ENCODE measurements at regions not wholly inside any gene's neighbourhood (a gene's known extent, or its start where the extent isn't known, plus 50 kb on each side); places are given as distances from the start of the nearest gene placed in this dataset.
"Not testable (repeated sequence)": the region's sequence is repeated elsewhere in the genome, so short reads cannot be mapped to it uniquely, and the experiment has no call there.

DNA sequence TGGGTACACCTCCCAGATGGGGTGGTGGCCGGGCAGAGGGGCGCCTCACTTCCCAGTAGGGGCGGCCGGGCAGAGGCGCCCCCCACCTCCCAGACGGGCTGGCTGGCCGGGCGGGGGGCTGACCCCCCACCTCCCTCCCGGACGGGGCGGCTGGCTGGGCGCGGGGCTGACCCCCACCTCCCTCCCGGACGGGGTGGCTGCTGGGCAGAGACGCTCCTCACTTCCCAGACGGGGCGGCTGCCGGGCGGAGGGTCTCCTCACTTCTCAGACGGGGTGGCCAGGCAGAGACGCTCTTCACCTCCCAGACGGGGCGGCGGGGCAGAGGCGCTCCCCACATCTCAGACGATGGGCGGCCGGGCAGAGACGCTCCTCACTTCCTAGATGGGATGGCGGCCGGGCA, 240.6 kb downstream of the IL20RB start:
- TF ChIP-seq, protein P1, sequence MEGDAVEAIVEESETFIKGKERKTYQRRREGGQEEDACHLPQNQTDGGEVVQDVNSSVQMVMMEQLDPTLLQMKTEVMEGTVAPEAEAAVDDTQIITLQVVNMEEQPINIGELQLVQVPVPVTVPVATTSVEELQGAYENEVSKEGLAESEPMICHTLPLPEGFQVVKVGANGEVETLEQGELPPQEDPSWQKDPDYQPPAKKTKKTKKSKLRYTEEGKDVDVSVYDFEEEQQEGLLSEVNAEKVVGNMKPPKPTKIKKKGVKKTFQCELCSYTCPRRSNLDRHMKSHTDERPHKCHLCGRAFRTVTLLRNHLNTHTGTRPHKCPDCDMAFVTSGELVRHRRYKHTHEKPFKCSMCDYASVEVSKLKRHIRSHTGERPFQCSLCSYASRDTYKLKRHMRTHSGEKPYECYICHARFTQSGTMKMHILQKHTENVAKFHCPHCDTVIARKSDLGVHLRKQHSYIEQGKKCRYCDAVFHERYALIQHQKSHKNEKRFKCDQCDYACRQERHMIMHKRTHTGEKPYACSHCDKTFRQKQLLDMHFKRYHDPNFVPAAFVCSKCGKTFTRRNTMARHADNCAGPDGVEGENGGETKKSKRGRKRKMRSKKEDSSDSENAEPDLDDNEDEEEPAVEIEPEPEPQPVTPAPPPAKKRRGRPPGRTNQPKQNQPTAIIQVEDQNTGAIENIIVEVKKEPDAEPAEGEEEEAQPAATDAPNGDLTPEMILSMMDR (IDR thresholded peaks at IDR 0.05; ENCODE audit: insufficient read depth, low read length, poor library complexity, severe bottlenecking): not testable (repeated sequence)
- TF ChIP-seq EZH2phosphoT487 (conservative IDR thresholded peaks at IDR 0.05; ENCODE audit: low read length): not testable (repeated sequence)

Measured in SU-DHL-6 (cell line).